ENCODE measurements at regions not wholly inside any gene's neighbourhood (a gene's known extent, or its start where the extent isn't known, plus 50 kb on each side); places are given as distances from the start of the nearest gene placed in this dataset.

DNA sequence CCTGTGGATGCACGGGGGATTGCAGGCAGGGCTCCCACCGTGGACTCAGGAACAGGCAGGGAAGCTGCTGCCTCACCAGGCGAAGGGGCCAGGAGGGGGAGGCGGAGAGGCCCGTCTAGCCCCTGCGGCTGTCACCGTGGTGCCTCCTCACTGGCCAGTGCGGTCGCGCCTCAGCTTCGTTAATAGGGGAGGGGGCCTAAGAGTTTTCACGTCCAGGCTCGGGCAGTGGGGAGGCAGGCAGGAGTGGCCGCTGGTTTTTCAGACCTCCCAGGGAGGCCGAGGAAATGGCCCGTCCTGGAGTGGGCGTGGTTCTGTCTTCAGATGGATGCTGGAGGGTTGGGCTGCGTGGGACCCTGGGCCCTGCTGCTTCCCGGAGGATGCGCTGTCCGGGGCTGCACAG lies 91.1 kb upstream of the B3GAT1 start:
- DNase-seq (ENCODE audit: low spot score) (no peak), FAIRE-seq (no peak), ATAC-seq (peak; percentile 41; the same call in 1 of the 3 replicates)
- TF ChIP-seq, protein P1, sequence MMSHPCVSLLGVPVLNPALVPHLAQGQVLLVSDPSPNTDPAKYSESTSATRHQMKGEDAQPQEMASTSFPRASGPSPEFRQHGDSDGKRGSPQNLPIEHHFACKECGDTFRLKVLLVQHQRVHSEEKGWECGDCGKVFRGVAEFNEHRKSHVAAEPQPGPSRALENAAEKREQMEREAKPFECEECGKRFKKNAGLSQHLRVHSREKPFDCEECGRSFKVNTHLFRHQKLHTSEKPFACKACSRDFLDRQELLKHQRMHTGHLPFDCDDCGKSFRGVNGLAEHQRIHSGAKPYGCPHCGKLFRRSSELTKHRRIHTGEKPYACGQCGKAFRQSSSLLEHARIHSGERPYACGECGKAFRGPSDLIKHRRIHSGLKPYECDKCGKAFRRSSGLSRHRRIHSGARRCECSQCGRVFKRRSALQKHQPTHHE (CRISPR knock-in tag; IDR thresholded peaks at IDR 0.05; ENCODE audit: borderline replicate concordance), result no peak
- TF ChIP-seq GLI4 (CRISPR knock-in tag; IDR thresholded peaks at IDR 0.05; ENCODE audit: borderline replicate concordance), result no peak
- no peak for TF ChIP-seq SATB2 (CRISPR knock-in tag; IDR thresholded peaks at IDR 0.05)
- TF ChIP-seq, protein P2, sequence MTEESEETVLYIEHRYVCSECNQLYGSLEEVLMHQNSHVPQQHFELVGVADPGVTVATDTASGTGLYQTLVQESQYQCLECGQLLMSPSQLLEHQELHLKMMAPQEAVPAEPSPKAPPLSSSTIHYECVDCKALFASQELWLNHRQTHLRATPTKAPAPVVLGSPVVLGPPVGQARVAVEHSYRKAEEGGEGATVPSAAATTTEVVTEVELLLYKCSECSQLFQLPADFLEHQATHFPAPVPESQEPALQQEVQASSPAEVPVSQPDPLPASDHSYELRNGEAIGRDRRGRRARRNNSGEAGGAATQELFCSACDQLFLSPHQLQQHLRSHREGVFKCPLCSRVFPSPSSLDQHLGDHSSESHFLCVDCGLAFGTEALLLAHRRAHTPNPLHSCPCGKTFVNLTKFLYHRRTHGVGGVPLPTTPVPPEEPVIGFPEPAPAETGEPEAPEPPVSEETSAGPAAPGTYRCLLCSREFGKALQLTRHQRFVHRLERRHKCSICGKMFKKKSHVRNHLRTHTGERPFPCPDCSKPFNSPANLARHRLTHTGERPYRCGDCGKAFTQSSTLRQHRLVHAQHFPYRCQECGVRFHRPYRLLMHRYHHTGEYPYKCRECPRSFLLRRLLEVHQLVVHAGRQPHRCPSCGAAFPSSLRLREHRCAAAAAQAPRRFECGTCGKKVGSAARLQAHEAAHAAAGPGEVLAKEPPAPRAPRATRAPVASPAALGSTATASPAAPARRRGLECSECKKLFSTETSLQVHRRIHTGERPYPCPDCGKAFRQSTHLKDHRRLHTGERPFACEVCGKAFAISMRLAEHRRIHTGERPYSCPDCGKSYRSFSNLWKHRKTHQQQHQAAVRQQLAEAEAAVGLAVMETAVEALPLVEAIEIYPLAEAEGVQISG (CRISPR knock-in tag; IDR thresholded peaks at IDR 0.05), result no peak
- POLR2A ChIA-PET, result no interaction called here
- peaks cover 2 to 8% of the 10 kb centered on the region in 2 experiments; a peak in 3 of 5 replicates for H3K27me3 ChIP-seq (ENCODE audit: control insufficient read depth in 1 of 2, insufficient read depth in 2 of 2, low read length in 2 of 2)
- no peak overlapping the region for H3K9ac ChIP-seq (ENCODE audit: insufficient read depth, low read depth, low read length)
- H3K4me2 ChIP-seq (ENCODE audit: low read depth, low read length), result no peak overlapping the region
- H4K20me1 ChIP-seq (ENCODE audit: insufficient read depth, low read length), result no peaks in the 10 kb centered on the region
- WGBS (ENCODE audit: low lambda C conversion rate), result 33% methylated on average over 12 of the region's 21 CpGs
- intact Hi-C loops (cut with micrococcal nuclease; ENCODE audit: unreplicated experiment), result no loop called here
- no peaks in the 10 kb centered on the region for H3K9me3 ChIP-seq (ENCODE audit: low read length)
- H3K36me3 ChIP-seq (replicated peaks in 1 of 2; ENCODE audit: control insufficient read depth in 1 of 2, insufficient read depth in 2 of 2, low read length in 2 of 2), result no peaks in the 10 kb centered on the region
- no peaks in the 10 kb centered on the region for H3K4me1 ChIP-seq (ENCODE audit: insufficient read depth, low read length)
- in situ Hi-C loops (cut with HindIII; ENCODE audit: extremely low pct_ligation_motif_present, low pct_unique_long_range_greater_than_20kb), result no loop called here
- no peak overlapping the region for H3K4me3 ChIP-seq (replicated peaks in 1 of 3; ENCODE audit: insufficient read depth in 1 of 3, low read depth in 2 of 3, low read length in 3 of 3)
- no peaks in the 10 kb centered on the region for H3K79me2 ChIP-seq (ENCODE audit: insufficient read depth, low read length)
- CTCF ChIA-PET (ENCODE audit: low intra/inter-chr PET ratio, low total read pairs), result no interaction called here
- H2AFZ ChIP-seq (ENCODE audit: low read length), result no peak overlapping the region
- no peak overlapping the region for H3K27ac ChIP-seq (ENCODE audit: extremely low read length, insufficient read depth, low read length)
- no TSS peak for BruUV-seq (replicated peaks)

DNA sequence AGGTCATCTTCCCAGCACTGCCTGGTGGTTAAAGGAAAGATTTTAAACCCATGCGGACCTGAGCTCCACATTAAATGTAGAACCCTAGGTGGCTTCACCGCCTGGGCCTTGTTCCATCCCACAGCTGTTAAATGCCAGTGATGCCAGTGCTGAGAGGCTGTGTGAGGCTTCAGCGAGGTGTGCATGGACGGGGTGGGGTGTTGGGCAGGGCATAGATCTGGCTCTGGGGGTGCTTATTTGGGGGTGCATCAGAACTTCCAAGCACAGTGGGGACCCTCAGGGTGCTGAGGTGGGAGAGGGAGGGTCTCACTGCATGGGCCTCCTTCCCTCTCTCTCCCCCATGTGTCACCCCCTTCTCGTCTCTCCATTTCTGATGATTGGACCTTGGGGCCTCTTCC lies 90.1 kb upstream of the B3GAT1 start:
- no peaks in the 10 kb centered on the region for H3K36me3 ChIP-seq (replicated peaks in 1 of 2; ENCODE audit: control insufficient read depth in 1 of 2, insufficient read depth in 2 of 2, low read length in 2 of 2)
- ChIA-PET CTCF (ENCODE audit: low intra/inter-chr PET ratio, low total read pairs) (no interaction called here), POLR2A (no interaction called here)
- H4K20me1 ChIP-seq (ENCODE audit: insufficient read depth, low read length), result no peaks in the 10 kb centered on the region
- BruUV-seq (replicated peaks), result no TSS peak
- H3K27ac ChIP-seq (ENCODE audit: extremely low read length, insufficient read depth, low read length), result no peak overlapping the region
- H3K79me2 ChIP-seq (ENCODE audit: insufficient read depth, low read length), result no peaks in the 10 kb centered on the region
- no peak for ATAC-seq
- H3K9me3 ChIP-seq (ENCODE audit: low read length), result no peaks in the 10 kb centered on the region
- no peak overlapping the region for H3K4me3 ChIP-seq (replicated peaks in 1 of 3; ENCODE audit: insufficient read depth in 1 of 3, low read depth in 2 of 3, low read length in 3 of 3)
- no peak for DNase-seq (ENCODE audit: low spot score)
- no peak overlapping the region for H3K9ac ChIP-seq (ENCODE audit: insufficient read depth, low read depth, low read length)
- no peak overlapping the region for H3K4me2 ChIP-seq (ENCODE audit: low read depth, low read length)
- FAIRE-seq, result no peak
- WGBS (ENCODE audit: low lambda C conversion rate), result 0% methylated on average over 1 of the region's 5 CpGs
- no peaks in the 10 kb centered on the region for H3K4me1 ChIP-seq (ENCODE audit: insufficient read depth, low read length)
- intact Hi-C loops (cut with micrococcal nuclease; ENCODE audit: unreplicated experiment) (no loop called here), in situ Hi-C loops (cut with HindIII; ENCODE audit: extremely low pct_ligation_motif_present, low pct_unique_long_range_greater_than_20kb) (no loop called here)
- no peak overlapping the region for H2AFZ ChIP-seq (ENCODE audit: low read length)
- peaks cover 2 to 10% of the 10 kb centered on the region in 2 experiments; a peak in 2 of 5 replicates for H3K27me3 ChIP-seq (ENCODE audit: control insufficient read depth in 1 of 2, insufficient read depth in 2 of 2, low read length in 2 of 2)
- no peak for TF ChIP-seq MAZ (IDR thresholded peaks at IDR 0.05; ENCODE audit: borderline replicate concordance, low read depth, low read length)
- TF ChIP-seq MAZ (CRISPR knock-in tag; IDR thresholded peaks at IDR 0.05; ENCODE audit: low read depth), result no peak
- TF ChIP-seq, protein P3, sequence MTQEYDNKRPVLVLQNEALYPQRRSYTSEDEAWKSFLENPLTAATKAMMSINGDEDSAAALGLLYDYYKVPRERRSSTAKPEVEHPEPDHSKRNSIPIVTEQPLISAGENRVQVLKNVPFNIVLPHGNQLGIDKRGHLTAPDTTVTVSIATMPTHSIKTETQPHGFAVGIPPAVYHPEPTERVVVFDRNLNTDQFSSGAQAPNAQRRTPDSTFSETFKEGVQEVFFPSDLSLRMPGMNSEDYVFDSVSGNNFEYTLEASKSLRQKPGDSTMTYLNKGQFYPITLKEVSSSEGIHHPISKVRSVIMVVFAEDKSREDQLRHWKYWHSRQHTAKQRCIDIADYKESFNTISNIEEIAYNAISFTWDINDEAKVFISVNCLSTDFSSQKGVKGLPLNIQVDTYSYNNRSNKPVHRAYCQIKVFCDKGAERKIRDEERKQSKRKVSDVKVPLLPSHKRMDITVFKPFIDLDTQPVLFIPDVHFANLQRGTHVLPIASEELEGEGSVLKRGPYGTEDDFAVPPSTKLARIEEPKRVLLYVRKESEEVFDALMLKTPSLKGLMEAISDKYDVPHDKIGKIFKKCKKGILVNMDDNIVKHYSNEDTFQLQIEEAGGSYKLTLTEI (CRISPR knock-in tag; conservative IDR thresholded peaks at IDR 0.05), result no peak
- TF ChIP-seq, protein P4, sequence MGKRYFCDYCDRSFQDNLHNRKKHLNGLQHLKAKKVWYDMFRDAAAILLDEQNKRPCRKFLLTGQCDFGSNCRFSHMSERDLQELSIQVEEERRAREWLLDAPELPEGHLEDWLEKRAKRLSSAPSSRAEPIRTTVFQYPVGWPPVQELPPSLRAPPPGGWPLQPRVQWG (CRISPR knock-in tag; IDR thresholded peaks at IDR 0.05; ENCODE audit: borderline replicate concordance, low read depth), result no peak
- TF ChIP-seq, protein P5, sequence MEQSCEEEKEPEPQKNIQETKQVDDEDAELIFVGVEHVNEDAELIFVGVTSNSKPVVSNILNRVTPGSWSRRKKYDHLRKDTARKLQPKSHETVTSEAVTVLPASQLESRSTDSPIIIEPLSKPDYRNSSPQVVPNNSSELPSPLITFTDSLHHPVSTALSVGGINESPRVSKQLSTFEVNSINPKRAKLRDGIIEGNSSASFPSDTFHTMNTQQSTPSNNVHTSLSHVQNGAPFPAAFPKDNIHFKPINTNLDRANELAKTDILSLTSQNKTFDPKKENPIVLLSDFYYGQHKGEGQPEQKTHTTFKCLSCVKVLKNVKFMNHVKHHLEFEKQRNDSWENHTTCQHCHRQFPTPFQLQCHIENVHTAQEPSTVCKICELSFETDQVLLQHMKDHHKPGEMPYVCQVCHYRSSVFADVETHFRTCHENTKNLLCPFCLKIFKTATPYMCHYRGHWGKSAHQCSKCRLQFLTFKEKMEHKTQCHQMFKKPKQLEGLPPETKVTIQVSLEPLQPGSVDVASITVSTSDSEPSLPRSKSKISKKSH (CRISPR knock-in tag; IDR thresholded peaks at IDR 0.05; ENCODE audit: borderline replicate concordance), result no peak
- TF ChIP-seq, protein P6, sequence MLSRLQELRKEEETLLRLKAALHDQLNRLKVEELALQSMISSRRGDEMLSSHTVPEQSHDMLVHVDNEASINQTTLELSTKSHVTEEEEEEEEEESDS (CRISPR knock-in tag; IDR thresholded peaks at IDR 0.05; ENCODE audit: borderline replicate concordance), result no peak
